ENCODE measurements at regions not wholly inside any gene's neighbourhood (a gene's known extent, or its start where the extent isn't known, plus 50 kb on each side); places are given as distances from the start of the nearest gene placed in this dataset.
"Not testable (repeated sequence)": the region's sequence is repeated elsewhere in the genome, so short reads cannot be mapped to it uniquely, and the experiment has no call there.

DNA sequence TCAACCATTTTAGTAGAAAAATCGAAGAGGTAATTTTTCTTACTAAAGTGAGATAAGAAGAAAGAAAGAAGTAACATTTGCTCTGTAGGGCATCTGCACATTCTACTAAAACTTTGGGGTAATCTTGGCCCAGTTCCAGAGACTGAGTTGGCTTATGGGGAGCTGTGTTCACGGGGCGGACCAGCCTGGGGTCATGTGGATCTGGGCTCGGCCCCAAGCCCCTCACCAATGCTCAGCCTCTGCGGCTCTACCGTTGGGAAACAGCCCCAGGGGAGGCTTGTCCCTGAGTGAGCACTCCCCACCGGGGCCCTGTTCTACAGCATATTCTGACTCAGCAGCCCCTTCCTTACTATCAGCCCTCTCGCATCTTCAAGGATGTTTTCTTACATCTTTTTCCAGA lies 132.3 kb downstream of the RTP5 start:
- no peak for DNase-seq (ENCODE audit: low read depth in 2 of 2, low spot score in 1 of 2)

DNA sequence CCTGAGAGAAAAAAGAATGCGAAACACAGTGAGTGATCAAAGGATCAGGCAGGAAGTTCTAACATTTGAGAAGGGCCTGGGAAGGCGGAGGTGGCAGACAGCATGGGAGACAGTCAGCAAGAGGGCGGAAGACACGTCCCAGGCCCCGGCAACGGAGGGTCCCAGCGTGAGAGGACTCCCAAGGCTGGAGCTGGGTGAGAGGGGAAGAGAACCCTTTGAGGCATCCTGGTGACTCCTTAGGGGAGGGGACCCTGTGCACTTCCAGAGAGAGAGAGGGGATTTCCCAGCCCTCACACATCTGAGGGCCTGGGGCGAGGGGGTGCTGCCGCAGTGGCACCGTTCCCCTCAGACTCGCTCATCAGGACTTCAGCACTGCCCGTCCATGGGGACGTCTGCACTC lies 133.4 kb downstream of the RTP5 start:
- no peak for DNase-seq (ENCODE audit: low read depth in 2 of 2, low spot score in 1 of 2)

- no peak for DNase-seq (ENCODE audit: low read depth in 2 of 2, low spot score in 1 of 2)
Measured at GRCh38 chr2:242004223-242004901, 134.8 kb downstream of the RTP5 start.

DNA sequence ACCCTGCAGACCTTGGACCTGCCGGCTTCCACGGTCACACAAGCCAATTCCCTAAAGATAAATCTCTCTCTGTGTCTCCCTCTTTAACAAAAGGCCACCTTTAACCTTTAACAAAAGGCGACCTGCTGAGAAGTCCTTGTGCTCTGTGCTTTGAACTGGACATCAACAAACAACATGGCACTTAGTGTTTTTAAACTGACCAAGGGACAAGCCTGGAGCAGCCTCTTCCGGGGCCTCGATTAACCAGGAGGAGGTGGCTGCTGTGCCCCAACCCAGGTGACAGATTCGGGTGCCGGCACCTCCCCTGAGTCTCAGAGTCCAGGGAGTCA lies 135.3 kb downstream of the RTP5 start:
- no peak for DNase-seq (ENCODE audit: low read depth in 2 of 2, low spot score in 1 of 2)

- DNase-seq (ENCODE audit: low read depth in 2 of 2, low spot score in 1 of 2) = not testable (repeated sequence)
Measured at GRCh38 chr2:242006091-242006634, 136.6 kb downstream of the RTP5 start.

GRCh38 chr2:242008908-242009307 lies 139.4 kb downstream of the RTP5 start:
- not testable (repeated sequence) for DNase-seq (ENCODE audit: low read depth in 2 of 2, low spot score in 1 of 2)

GRCh38 chr2:242009846-242010245 lies 140.3 kb downstream of the RTP5 start:
- DNase-seq (ENCODE audit: low read depth in 2 of 2, low spot score in 1 of 2) = not testable (repeated sequence)

- not testable (repeated sequence) for DNase-seq (ENCODE audit: low read depth in 2 of 2, low spot score in 1 of 2)
Measured at GRCh38 chr2:242010252-242011166, 141.0 kb downstream of the RTP5 start.

GRCh38 chr2:242011167-242011513 lies 141.6 kb downstream of the RTP5 start:
- DNase-seq (ENCODE audit: low read depth in 2 of 2, low spot score in 1 of 2) = no peak

DNA sequence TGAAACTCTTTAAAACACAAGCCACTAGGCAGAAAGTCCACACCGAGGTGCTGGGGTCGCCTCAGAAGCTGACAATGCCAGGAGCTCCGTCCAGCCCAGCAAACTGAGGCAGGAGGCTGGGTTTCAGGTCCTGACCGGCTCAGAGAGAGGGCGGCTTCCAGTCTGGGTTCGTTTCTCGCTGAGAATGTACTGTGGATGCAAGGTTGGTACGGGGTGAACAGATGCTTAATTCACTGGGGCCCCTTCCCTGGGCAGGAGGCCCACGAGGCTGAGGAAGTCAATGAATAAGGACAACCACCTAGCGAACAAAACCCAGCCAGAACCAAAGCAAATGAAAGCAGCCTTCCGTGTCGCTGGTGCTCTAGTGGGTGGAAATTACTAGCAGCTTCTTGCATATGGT lies 142.0 kb downstream of the RTP5 start:
- no peak for DNase-seq (ENCODE audit: low read depth in 2 of 2, low spot score in 1 of 2)

DNA sequence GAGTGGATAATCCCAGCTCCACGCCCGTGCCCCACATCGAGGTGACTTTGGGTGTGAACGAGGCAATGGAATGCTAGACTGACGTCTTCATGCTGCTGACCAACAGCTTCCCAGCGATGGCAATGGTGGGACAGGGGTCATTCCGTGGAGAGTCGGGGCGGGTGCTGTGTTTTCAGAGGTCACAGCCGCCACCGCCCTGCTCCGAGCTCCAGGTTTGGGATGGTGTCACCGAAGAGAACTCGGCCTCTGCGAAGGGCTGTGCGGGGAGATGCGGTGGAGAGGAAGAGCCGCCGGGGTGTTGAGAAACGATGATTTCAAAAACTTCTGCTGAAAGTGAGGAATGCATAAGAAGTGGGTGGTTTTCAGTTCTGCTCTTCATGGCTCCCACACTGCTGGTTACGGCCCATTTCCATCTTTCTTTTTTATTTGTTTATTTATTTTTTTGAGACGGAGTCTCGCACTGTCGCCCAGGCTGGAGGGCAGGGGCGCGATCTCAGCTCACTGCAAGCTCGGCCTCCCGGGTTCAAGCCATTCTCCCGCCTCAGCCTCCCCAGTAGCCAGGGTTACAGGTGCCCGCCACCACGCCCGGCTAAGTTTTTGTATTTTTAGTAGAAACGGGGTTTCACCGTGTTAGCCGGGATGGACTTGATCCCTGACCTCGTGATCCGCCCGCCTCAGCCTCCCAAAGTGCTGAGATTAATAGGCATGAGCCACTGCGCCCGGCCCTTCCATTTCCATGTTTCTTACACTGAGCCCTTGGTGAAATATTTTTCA lies 142.6 kb downstream of the RTP5 start:
- no peak for DNase-seq (ENCODE audit: low read depth in 2 of 2, low spot score in 1 of 2)

- no peak for DNase-seq (ENCODE audit: low read depth in 2 of 2, low spot score in 1 of 2)
Measured at GRCh38 chr2:242012956-242013764, 143.6 kb downstream of the RTP5 start.

DNA sequence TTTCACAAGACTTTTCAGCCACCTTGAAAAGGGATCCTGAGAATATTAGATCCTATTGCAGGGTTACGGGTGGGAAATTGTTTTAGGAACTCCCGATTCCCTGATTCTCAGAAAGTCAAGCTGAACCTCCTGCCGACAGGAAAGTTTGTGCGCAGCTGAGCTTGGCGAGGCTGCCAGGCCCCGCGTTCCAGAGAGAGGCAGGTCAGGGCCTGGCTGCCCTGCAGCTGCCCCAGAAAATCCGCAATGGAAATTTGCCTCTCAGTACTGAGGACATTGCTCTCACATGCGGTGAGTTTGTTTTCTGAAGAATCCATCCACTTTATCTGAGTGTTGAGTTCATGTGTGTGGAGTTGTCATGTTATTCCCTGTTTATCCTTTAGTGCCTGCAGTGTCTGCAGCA lies 144.2 kb downstream of the RTP5 start:
- no peak for DNase-seq (ENCODE audit: low read depth in 2 of 2, low spot score in 1 of 2)

DNA sequence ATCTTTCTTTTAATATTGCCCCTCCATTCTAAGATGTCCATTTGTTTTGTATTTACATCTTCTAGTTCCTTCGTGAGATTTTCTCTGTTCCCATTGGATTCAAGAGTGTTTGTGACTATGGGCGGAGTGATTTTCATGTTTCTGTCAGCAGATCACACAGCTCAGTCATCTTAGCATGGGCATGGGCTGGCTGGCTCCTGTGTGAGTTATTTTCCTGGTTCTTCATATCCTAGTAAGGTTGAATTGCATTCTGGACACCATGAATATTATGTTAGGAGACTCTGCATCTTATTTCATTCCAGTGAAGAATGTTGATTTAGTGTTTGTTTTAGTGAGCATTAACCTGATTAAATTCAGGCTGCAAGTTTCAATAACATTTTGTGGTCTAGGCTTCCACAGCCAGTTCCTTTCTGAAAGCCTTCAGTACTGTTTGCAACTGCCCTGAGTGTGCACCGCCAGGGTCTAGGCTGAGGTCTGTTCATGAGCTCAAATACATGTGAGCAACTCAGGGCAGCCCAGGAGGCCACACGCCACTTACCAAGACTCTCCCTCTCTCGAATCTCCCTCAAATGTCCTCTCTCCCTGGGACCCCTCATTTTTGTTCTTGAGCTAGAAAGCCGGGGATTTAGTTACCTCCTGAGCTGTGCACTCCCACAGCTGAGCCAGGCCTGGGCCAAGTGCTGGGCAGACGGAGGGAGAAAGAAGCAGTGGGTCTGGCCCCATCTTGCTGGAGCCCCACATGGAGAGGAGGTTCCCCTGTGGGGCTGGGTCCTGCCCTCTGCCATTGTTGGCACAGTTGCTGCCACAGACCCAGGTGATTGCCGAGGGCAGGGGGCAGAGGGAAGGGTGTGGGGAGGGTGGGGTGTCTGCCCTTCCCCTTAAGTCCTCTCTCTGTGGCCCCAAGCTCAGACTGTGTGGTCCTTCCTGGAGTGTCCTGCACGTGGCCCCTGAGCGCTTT lies 145.9 kb downstream of the RTP5 start:
- no peak for DNase-seq (ENCODE audit: low read depth in 2 of 2, low spot score in 1 of 2)

GRCh38 chr2:242017086-242017485 lies 147.6 kb downstream of the RTP5 start:
- DNase-seq (ENCODE audit: low read depth in 2 of 2, low spot score in 1 of 2) = no peak

DNA sequence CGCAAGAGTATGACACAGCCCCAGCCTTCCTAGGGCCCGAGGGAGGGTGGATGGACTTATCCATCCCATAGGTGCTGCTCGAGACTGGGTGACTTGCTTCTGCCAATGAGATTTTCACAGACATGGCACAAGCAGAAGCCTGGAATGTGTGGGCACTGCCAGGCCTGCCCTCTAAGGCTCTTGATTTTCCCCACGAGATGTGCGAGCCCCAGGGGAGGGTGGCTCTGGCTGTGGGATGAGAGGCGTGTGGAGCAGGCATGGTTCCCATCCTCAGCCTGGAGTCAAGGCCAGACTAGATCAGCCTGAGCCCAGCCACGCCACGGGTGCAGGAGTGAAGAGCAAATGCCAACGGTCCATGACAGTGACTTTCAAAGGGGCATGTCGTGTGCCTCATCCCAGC lies 148.9 kb downstream of the RTP5 start:
- not testable (repeated sequence) for DNase-seq (ENCODE audit: low read depth in 2 of 2, low spot score in 1 of 2)

DNA sequence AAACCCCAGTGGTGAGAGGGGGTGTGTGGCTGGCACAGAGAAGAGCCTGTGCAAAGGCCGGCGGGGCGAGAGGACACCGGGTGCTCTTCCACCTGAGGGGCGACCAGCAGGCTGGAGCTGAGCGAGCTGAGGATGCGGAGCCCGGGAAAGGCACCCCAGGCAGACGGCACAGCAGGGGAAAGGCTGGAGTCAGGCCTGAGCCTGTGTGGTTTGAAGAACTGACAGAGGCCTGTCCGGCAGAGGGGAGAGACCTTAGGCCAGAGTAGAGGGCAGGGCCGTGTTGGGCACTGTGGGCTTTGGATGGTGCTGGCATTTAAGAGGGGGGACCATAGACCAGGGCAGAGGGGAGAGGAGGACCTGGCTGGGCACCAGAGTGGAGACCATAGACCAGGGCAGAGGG lies 149.8 kb downstream of the RTP5 start:
- DNase-seq (ENCODE audit: low read depth in 2 of 2, low spot score in 1 of 2) = no peak

GRCh38 chr2:242020196-242021004 lies 150.9 kb downstream of the RTP5 start:
- DNase-seq (ENCODE audit: low read depth in 2 of 2, low spot score in 1 of 2) = no peak

Data from stimulated activated CD8-positive, alpha-beta memory T cell treated with anti-CD3 and anti-CD28 coated beads, Interleukin-4, amount 100 ng/mL, for 4 hours (primary cell).